Upper lobe of right lung (tissue), 1 donor: ENCODE measurements at regions not wholly inside any gene's neighbourhood (a gene's known extent, or its start where the extent isn't known, plus 50 kb on each side); places are given as distances from the start of the nearest gene placed in this dataset.

Source experiments
- ATAC-seq: fragments of 200-7000 bp; cut with Tn5 transposase; one replicate; pipeline ENCODE4 v1.9.1; 2020; ENCODE audit warnings: mild to moderate bottlenecking, moderate library complexity
- DNase-seq: peaks from one replicate; pipeline ENCODE4 v3.0.0-alpha.2; 2020
- H3K27ac ChIP-seq: fragments of 200-600 bp; one replicate; pipeline ENCODE4 v1.8.0; 2022
- H3K27me3 ChIP-seq: fragments of 200-600 bp; one replicate; pipeline ENCODE4 v1.8.0; 2022; ENCODE audit warnings: mild to moderate bottlenecking
- H3K36me3 ChIP-seq: fragments of 200-600 bp; one replicate; pipeline ENCODE4 v1.8.0; 2022
- H3K4me1 ChIP-seq: fragments of 200-600 bp; one replicate; pipeline ENCODE4 v1.8.0; 2022
- H3K4me3 ChIP-seq: fragments of 200-600 bp; one replicate; pipeline ENCODE4 v1.8.0; 2022; ENCODE audit warnings: mild to moderate bottlenecking
- H3K9me3 ChIP-seq: fragments of 200-600 bp; one replicate; pipeline ENCODE4 v1.8.0; 2022
- CTCF ChIP-seq: fragments of 200-600 bp; IDR thresholded peaks from one replicate; pipeline ENCODE4 v1.8.0; 2022; ENCODE audit warnings: antibody characterized with exemption
- intact Hi-C: fragments of 100-400 bp; cut with DNase I; formaldehyde crosslinking; loops from one replicate; pipeline ENCODE4 v1.11.0; 2022
- donor health status: DM: no; HTN: yes; CAD: no; lungs with severe emphysema.

GRCh38 chr15:72892986-72893385, 109.4 kb upstream of the ADPGK start:
- Histone ChIP-seq H3K27me3 (no peaks in the 10 kb centered on the region), H3K9me3 (no peaks in the 10 kb centered on the region), H3K4me3 (no peak overlapping the region), H3K27ac (no peak overlapping the region), H3K36me3 (no peaks in the 10 kb centered on the region), H3K4me1 (no peaks in the 10 kb centered on the region)
- intact Hi-C loops = no loop called here
- DNase-seq (no peak), ATAC-seq (no peak)
- no peak for TF ChIP-seq CTCF

- ATAC-seq (no peak), DNase-seq (no peak)
Observed at GRCh38 chr15:72890043-72890442, 106.5 kb upstream of the ADPGK start.

GRCh38 chr15:72889545-72889944, 106.0 kb upstream of the ADPGK start:
- Histone ChIP-seq H3K4me1 (no peaks in the 10 kb centered on the region), H3K4me3 (no peak overlapping the region), H3K27me3 (no peaks in the 10 kb centered on the region), H3K9me3 (no peaks in the 10 kb centered on the region), H3K36me3 (no peaks in the 10 kb centered on the region), H3K27ac (no peak overlapping the region)
- no peak for ATAC-seq
- no peak for DNase-seq
- intact Hi-C loops = no loop called here
- TF ChIP-seq CTCF = no peak

More at GRCh38 chr15:72890043-72890442, 106.5 kb upstream of the ADPGK start:
- H3K4me3 ChIP-seq = no peak overlapping the region
- H3K36me3 ChIP-seq = no peaks in the 10 kb centered on the region
- no peaks in the 10 kb centered on the region for H3K4me1 ChIP-seq
- TF ChIP-seq CTCF = no peak
- no peak overlapping the region for H3K27ac ChIP-seq
- H3K27me3 ChIP-seq = no peaks in the 10 kb centered on the region
- H3K9me3 ChIP-seq = no peaks in the 10 kb centered on the region
- intact Hi-C loops = no loop called here

GRCh38 chr15:72888811-72889210, 105.3 kb upstream of the ADPGK start:
- H3K4me1 ChIP-seq = no peaks in the 10 kb centered on the region
- no peaks in the 10 kb centered on the region for H3K36me3 ChIP-seq
- no peak overlapping the region for H3K27ac ChIP-seq
- no peaks in the 10 kb centered on the region for H3K9me3 ChIP-seq
- intact Hi-C loops = no loop called here
- no peak overlapping the region for H3K4me3 ChIP-seq
- DNase-seq = no peak
- no peak for ATAC-seq
- no peaks in the 10 kb centered on the region for H3K27me3 ChIP-seq
- TF ChIP-seq CTCF = no peak

GRCh38 chr15:72888211-72888610, 104.7 kb upstream of the ADPGK start:
- no peak for ATAC-seq
- no peaks in the 10 kb centered on the region for H3K9me3 ChIP-seq

More at GRCh38 chr15:72888211-72888610, 104.7 kb upstream of the ADPGK start:
- intact Hi-C loops = no loop called here
- no peaks in the 10 kb centered on the region for H3K27me3 ChIP-seq
- no peak for DNase-seq
- no peaks in the 10 kb centered on the region for H3K36me3 ChIP-seq
- no peak overlapping the region for H3K27ac ChIP-seq
- TF ChIP-seq CTCF = no peak
- H3K4me1 ChIP-seq = no peaks in the 10 kb centered on the region
- H3K4me3 ChIP-seq = no peak overlapping the region
